ENCODE measurements at regions not wholly inside any gene's neighbourhood (a gene's known extent, or its start where the extent isn't known, plus 50 kb on each side); places are given as distances from the start of the nearest gene placed in this dataset.

- Histone ChIP-seq H3K27me3 (no peaks in the 10 kb centered on the region), H3K36me3 (ENCODE audit: low read depth, missing control alignments) (no peaks in the 10 kb centered on the region), H3K4me1 (no peaks in the 10 kb centered on the region), H3K4me3 (no peak overlapping the region), H3K9me3 (no peaks in the 10 kb centered on the region), H3K27ac (no peak overlapping the region)
- 58 to 63% methylated on average over 2 of the region's 2 CpGs for WGBS, 2 donors
- no peak for DNase-seq
- intact Hi-C loops (cut with DNase I; ENCODE audit: low total_unique reads) = no loop called here
- TF ChIP-seq POLR2A (IDR thresholded peaks at IDR 0.05) (no peak), CTCF (IDR thresholded peaks at IDR 0.05) (no peak)
Observed at GRCh38 chr10:109103278-109103677, 820.0 kb downstream of the XPNPEP1 start.

- no peak for DNase-seq
- Histone ChIP-seq H3K36me3 (ENCODE audit: low read depth, missing control alignments) (no peaks in the 10 kb centered on the region), H3K4me3 (no peak overlapping the region), H3K27me3 (no peaks in the 10 kb centered on the region), H3K9me3 (no peaks in the 10 kb centered on the region), H3K27ac (no peak overlapping the region), H3K4me1 (no peaks in the 10 kb centered on the region)
- TF ChIP-seq CTCF (IDR thresholded peaks at IDR 0.05) = no peak
- TF ChIP-seq POLR2A (IDR thresholded peaks at IDR 0.05) = no peak
- WGBS, 2 donors = 74 to 80% methylated on average over 3 of the region's 3 CpGs
- intact Hi-C loops (cut with DNase I; ENCODE audit: low total_unique reads) = no loop called here
Observed at GRCh38 chr10:109089779-109090178, 833.5 kb downstream of the XPNPEP1 start.

GRCh38 chr10:109071539-109071938, 851.8 kb downstream of the XPNPEP1 start:
- intact Hi-C loops (cut with DNase I; ENCODE audit: low total_unique reads) = no loop called here
- Histone ChIP-seq H3K4me1 (peaks cover 7% of the 10 kb centered on the region), H3K9me3 (no peaks in the 10 kb centered on the region), H3K4me3 (no peak overlapping the region), H3K27ac (no peak overlapping the region), H3K36me3 (ENCODE audit: low read depth, missing control alignments) (no peaks in the 10 kb centered on the region), H3K27me3 (no peaks in the 10 kb centered on the region)
- DNase-seq = no peak
- TF ChIP-seq POLR2A (IDR thresholded peaks at IDR 0.05) = no peak
- no peak for TF ChIP-seq CTCF (IDR thresholded peaks at IDR 0.05)
- 55 to 56% methylated on average over 2 of the region's 2 CpGs for whole genome bisulfite sequencing, 2 donors

GRCh38 chr10:109070492-109070891, 852.8 kb downstream of the XPNPEP1 start:
- Histone ChIP-seq H3K4me1 (peaks cover 3% of the 10 kb centered on the region), H3K4me3 (no peak overlapping the region), H3K9me3 (no peaks in the 10 kb centered on the region), H3K27me3 (no peaks in the 10 kb centered on the region), H3K36me3 (ENCODE audit: low read depth, missing control alignments) (no peaks in the 10 kb centered on the region), H3K27ac (no peak overlapping the region)
- DNase-seq = no peak
- intact Hi-C loops (cut with DNase I; ENCODE audit: low total_unique reads) = no loop called here
- TF ChIP-seq CTCF (IDR thresholded peaks at IDR 0.05) (no peak), POLR2A (IDR thresholded peaks at IDR 0.05) (no peak)

GRCh38 chr10:109067031-109067430, 856.3 kb downstream of the XPNPEP1 start:
- DNase-seq = no peak
- no peak overlapping the region for H3K27ac ChIP-seq
- H3K4me1 ChIP-seq = no peaks in the 10 kb centered on the region
- intact Hi-C loops (cut with DNase I; ENCODE audit: low total_unique reads) = no loop called here
- no peak overlapping the region for H3K4me3 ChIP-seq
- H3K9me3 ChIP-seq = no peaks in the 10 kb centered on the region
- no peak for TF ChIP-seq POLR2A (IDR thresholded peaks at IDR 0.05)
- no peak for TF ChIP-seq CTCF (IDR thresholded peaks at IDR 0.05)
- H3K27me3 ChIP-seq = no peaks in the 10 kb centered on the region
- no peaks in the 10 kb centered on the region for H3K36me3 ChIP-seq (ENCODE audit: low read depth, missing control alignments)

Data from testis (tissue), 2 donors.